ENCODE measurements at regions not wholly inside any gene's neighbourhood (a gene's known extent, or its start where the extent isn't known, plus 50 kb on each side); places are given as distances from the start of the nearest gene placed in this dataset.

- no peak for DNase-seq (ENCODE audit: low spot score)
- in situ Hi-C loops (cut with HindIII; ENCODE audit: low sequenced_read_pairs), result no loop called here
Observed at GRCh38 chr10:10096296-10096695, 921.4 kb upstream of the CELF2 start.

DNA sequence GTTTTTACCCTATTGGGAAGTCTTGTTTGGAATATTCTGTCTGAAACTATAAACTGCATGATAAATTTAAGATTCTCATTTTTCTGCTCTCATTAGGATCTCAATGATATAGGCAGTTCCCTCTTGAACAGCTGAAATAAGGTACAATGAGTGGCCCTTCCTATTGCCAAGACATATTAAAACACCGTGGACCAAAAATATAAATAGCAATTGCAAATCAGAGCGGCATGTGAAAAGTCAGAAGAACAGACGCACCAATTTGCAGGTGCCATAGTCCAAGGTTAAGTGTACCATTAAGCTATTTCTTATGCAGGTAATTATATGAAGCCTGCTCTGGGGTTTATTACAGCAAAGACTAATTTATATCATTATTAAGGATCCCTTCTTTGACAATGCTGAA is 920.8 kb upstream of the CELF2 start:
- DNase-seq (ENCODE audit: low spot score), result no peak
- in situ Hi-C loops (cut with HindIII; ENCODE audit: low sequenced_read_pairs), result no loop called here

DNA sequence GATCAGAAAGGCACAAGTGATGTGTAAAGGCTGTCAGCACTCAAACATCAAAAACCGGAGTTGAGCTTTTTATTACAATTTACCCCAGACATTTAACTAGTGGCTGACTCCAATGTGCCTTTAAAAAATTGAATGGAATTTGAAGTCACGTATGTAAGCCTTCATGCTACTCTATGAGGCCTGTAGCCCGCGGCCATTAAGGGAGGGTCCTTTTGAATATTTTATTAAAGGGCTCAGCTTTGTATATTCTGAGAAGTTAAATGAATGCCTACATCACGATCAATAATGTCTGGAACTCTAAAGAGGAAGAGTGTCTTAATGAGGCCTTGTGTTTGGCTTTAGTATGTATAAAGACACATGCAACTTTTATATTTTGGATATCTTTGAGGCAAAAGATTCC is 916.6 kb upstream of the CELF2 start:
- no peak for DNase-seq (ENCODE audit: low spot score)

DNA sequence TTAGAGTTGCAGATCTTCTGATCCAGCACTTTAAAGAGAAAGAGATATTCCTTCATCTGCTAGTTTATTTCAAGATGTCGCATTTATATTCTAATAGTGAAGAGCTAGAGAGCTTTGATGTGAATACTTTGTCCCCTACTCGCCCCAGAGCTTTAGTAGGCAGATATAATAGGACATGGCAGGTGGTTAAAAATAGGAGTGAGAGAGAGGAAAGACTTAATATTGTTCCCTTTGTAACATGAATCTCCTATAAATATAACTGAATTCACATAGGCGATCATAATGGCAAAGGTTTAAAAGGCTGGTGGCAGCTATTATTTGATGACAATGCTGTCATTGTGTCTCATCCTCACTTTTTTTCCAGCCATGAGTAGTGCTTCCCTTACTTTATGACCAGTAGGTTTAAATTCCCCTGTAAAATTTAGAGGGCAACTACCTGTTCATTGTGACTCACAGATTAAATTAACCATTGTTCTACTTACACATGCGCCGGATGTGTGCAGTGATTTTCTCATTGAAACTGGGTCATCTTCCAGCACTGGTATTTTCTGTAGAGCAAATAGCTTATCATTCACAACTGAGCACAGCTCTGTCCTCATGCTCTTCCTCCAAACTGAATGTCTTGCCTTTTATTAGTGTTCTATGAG is 906.7 kb upstream of the CELF2 start:
- no peak for DNase-seq (ENCODE audit: low spot score)
- in situ Hi-C loops (cut with HindIII; ENCODE audit: low sequenced_read_pairs), result no loop called here

More for the DNA sequence above, 916.6 kb upstream of the CELF2 start:
- in situ Hi-C loops (cut with HindIII; ENCODE audit: low sequenced_read_pairs), result no loop called here

- in situ Hi-C loops (cut with HindIII; ENCODE audit: low sequenced_read_pairs), result no loop called here
Observed at GRCh38 chr10:10118131-10118530, 899.5 kb upstream of the CELF2 start.

GRCh38 chr10:10120671-10121070 is 897.0 kb upstream of the CELF2 start:
- in situ Hi-C loops (cut with HindIII; ENCODE audit: low sequenced_read_pairs), result no loop called here
- no peak for DNase-seq (ENCODE audit: low spot score)

More at GRCh38 chr10:10118131-10118530, 899.5 kb upstream of the CELF2 start:
- no peak for DNase-seq (ENCODE audit: low spot score)

DNA sequence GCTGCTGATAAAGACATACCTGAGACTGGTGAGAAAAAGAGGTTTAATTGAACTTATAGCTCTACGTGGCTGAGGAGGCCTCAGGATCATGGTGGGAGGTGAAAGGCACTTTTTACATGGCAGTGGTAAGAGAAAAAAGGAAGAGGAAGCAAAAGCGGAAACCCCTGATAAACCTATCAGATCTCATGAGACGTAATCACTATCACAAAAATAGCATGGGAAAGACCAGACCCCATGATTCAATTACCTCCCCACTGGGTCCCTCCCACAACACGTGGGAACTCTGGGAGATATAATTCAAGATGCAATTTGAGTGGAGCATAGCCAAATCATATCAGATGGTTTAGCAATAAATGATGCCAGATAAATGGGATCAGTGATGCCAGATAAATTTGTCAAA is 892.0 kb upstream of the CELF2 start:
- no peak for DNase-seq (ENCODE audit: low spot score)
- in situ Hi-C loops (cut with HindIII; ENCODE audit: low sequenced_read_pairs), result no loop called here

DNA sequence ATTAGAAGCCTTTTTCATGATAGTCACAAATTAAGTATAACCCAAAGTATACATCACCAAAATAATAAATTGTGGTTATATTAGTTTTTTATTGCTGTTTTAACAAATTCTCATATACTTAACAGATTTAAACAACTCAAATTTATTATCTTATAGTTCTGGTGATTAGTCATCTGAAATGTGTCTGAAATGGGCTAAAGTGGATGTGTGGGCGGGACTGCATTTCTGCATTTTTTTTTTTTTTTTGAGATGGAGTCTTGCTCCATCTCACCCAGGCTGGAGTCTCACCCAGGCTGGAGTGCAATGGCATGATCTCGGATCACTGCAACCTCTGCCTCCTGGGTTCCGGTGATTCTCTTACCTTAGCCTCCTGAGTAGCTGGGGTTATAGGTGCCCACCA is 891.5 kb upstream of the CELF2 start:
- in situ Hi-C loops (cut with HindIII; ENCODE audit: low sequenced_read_pairs), result no loop called here
- DNase-seq (ENCODE audit: low spot score), result no peak

DNA sequence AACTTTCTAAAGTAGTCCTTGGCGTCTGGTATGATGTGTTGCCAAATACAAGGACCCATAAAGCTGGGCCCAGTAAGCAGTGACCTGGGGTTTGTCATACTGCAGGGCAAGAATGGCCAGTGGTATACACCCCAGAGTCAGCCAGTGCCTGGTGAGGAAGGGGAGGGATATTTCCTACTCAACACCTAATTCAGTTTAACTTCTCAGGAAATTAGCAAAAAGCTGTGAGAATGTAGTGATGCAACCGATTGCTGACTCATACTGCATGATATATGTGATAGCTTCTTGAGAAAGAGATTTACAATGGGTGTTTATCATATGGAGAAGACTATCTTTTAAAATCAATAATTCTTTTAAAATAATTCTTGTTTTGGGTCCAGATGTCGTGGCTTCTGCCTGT is 889.3 kb upstream of the CELF2 start:
- in situ Hi-C loops (cut with HindIII; ENCODE audit: low sequenced_read_pairs), result no loop called here

DNA sequence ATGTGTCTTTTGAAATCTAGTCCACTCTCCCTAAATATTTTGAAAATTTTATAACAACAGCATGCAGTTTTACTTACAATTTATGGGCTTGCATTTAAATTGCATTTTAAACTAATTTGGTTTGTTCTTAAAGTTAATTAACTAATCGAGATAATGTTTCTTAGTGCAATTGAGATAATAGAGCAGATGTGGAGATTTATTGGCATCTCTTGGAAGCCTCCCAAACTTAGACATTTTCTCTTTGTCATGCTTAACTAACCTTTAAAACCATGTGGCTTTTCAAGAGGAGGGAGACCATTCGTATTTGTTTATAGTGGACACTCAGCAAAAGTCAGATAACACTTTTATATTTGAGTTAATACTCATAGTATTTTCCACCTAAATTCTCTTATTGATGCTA is 887.0 kb upstream of the CELF2 start:
- in situ Hi-C loops (cut with HindIII; ENCODE audit: low sequenced_read_pairs), result no loop called here
- no peak for DNase-seq (ENCODE audit: low spot score)

More for the DNA sequence above, 889.3 kb upstream of the CELF2 start:
- no peak for DNase-seq (ENCODE audit: low spot score)

DNA sequence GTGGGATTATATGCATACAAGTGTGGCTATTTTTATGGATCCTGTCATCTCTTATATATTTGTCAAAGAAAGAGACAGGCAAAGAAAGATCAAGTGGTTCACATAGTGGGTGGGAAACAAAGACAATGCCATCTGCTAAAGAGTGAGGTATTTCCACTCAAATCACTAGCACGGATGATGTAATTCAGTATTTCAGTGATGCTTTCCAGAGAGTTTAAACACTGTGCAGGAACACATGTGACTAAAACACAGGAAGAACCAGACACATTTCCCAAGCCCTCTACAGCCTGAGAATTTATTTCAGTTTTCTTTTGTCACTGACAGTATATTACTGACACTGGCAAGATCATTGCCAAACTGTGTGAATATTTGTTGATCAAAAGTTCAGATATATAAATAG is 885.7 kb upstream of the CELF2 start:
- in situ Hi-C loops (cut with HindIII; ENCODE audit: low sequenced_read_pairs), result no loop called here
- DNase-seq (ENCODE audit: low spot score), result no peak

- no peak for DNase-seq (ENCODE audit: low spot score)
- in situ Hi-C loops (cut with HindIII; ENCODE audit: low sequenced_read_pairs), result no loop called here
Observed at GRCh38 chr10:10133281-10133680, 884.4 kb upstream of the CELF2 start.

GRCh38 chr10:10138685-10139084 is 879.0 kb upstream of the CELF2 start:
- in situ Hi-C loops (cut with HindIII; ENCODE audit: low sequenced_read_pairs), result no loop called here
- DNase-seq (ENCODE audit: low spot score), result no peak

DNA sequence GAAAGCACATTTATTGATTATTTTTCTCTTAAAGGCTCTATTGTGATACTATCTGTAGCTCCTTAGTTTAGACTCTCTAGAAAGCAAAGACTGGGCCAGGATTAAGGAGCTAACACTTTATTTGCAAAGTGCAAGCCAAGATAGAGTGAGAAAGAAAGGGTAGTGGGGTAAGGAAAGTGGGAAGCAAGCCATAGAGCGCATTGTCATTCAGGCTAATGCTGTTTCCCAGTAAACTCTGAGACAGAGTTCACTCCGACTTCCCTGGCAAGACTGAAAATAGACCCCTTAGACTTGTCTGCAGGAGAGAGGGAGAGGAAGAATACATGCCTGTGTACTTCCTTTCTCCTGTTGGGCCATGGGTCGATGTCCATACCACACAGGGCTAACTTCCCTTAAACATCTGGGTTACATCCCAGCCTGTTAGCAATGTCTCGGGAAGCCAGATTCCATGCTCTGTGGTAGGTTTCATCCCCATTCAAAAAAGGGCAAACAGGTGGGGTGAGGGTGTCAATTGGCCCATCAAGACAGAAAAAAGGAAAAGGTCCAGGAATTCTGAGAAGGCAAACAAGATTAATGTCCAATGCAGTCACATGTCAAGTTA is 875.8 kb upstream of the CELF2 start:
- no peak for DNase-seq (ENCODE audit: low spot score)
- in situ Hi-C loops (cut with HindIII; ENCODE audit: low sequenced_read_pairs), result no loop called here

DNA sequence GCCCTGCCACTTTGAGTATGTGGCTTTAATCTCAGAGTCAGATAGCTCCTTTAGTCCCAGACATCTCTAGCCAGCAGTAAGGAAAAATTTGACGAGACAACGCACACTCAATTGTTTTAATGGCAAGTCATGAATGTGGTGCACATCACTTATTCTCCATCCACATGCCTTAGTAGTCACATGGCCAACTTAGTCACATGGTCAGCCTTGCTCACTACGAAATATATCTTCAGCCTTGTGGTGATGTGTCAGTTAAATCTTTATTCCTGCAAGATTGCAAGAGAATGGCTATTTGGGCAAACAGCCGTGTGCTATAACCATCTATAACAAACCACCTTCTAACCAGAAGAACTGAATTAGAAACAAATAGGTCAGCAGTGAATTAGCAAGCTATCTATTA is 871.1 kb upstream of the CELF2 start:
- DNase-seq (ENCODE audit: low spot score), result no peak

GRCh38 chr10:10149899-10150298 is 867.8 kb upstream of the CELF2 start:
- in situ Hi-C loops (cut with HindIII; ENCODE audit: low sequenced_read_pairs), result no loop called here
- DNase-seq (ENCODE audit: low spot score), result no peak

More for the DNA sequence above, 871.1 kb upstream of the CELF2 start:
- in situ Hi-C loops (cut with HindIII; ENCODE audit: low sequenced_read_pairs), result no loop called here

DNA sequence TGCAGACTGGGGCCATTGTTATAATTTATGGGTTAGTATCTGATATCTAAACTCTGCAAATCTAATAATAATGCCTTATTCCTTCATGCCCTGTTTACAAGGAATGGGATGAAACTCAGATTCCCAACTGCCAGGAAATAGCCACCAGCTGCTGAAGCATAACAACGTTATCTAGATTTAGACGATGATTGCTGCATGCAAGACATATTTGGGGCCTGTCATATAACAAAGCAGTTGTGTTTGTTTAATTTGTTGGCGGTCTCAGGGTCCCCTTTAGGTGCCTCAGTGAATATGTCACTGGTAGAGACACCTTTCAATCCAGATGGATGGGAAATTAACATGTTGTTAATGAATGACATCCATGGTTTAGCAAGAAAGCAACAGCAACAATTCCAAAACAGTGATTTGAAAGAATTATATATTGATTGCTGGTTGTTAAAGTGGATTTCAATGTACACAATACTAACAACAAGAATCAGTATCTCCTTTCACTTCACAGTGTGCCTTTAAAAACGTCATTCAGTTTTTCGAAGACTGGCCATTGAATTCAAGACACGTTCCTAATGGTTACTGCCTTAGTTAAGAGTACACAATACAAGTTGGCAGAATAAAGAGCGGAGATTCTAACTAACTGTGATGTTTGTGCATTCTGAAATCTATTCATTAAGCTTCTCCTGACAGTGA is 860.6 kb upstream of the CELF2 start:
- DNase-seq (ENCODE audit: low spot score), result no peak
- in situ Hi-C loops (cut with HindIII; ENCODE audit: low sequenced_read_pairs), result no loop called here

GRCh38 chr10:10160821-10161312 is 856.8 kb upstream of the CELF2 start:
- in situ Hi-C loops (cut with HindIII; ENCODE audit: low sequenced_read_pairs), result no loop called here
- DNase-seq (ENCODE audit: low spot score), result no peak

DNA sequence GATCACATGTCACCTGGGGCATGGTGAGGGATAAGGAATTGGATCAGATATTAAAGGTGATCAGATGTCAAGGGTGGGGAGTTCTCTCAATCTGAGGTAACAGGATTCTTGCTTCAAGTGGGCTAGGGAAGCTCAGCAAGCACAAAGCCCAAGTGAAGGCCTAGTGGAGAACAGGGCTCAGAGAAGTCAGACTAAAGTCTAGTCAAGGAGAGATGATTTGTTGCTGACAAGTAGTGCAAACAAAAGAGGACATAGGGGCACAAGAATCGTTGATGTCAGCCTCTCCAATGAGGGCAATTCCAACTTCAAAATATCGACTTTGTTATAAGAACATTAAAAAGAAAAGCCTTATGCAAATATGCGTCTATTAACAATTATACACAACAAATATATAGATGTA is 852.8 kb upstream of the CELF2 start:
- in situ Hi-C loops (cut with HindIII; ENCODE audit: low sequenced_read_pairs), result no loop called here
- no peak for DNase-seq (ENCODE audit: low spot score)

DNA sequence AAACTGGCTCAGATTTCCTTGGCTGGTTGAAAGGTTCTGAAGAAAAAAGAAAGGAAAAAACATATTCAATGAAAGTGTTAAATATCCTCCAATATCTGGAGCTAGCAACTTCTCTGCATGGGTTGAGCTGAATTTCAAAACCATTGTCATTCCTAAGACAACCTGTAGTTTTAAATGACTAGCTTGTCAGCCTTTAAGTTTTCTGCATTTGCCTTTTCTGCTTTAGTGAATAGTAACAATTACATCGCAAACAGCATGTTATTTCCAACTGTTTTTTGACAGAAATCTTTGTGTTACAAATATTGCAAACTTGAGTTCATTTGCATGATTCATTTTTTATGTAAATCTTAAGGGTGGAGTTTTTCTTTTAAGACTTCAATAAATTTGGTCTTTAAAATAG is 852.3 kb upstream of the CELF2 start:
- no peak for DNase-seq (ENCODE audit: low spot score)
- in situ Hi-C loops (cut with HindIII; ENCODE audit: low sequenced_read_pairs), result no loop called here

GRCh38 chr10:10178476-10178875 is 839.2 kb upstream of the CELF2 start:
- in situ Hi-C loops (cut with HindIII; ENCODE audit: low sequenced_read_pairs), result no loop called here
- DNase-seq (ENCODE audit: low spot score), result no peak
